Uterus (tissue), 3 donors: ENCODE measurements at regions not wholly inside any gene's neighbourhood (a gene's known extent, or its start where the extent isn't known, plus 50 kb on each side); places are given as distances from the start of the nearest gene placed in this dataset.

ENCODE experiments used
- DNase-seq, 2 donors: peaks; one replicate each; pipeline ENCODE4 v3.0.0-alpha.2; 2019 to 2020
- H3K27ac ChIP-seq, 2 donors: fragments of 200-600 bp; sonication (generic); 1 replicate in 1 of 2; 2 replicates in 1 of 2; pipeline ENCODE4 v1.5.1; 2016 to 2018
- H3K27me3 ChIP-seq, 2 donors: fragments of 200-600 bp; sonication (generic); one replicate each; pipeline ENCODE4 v1.5.1; 2018 to 2019; ENCODE audit warnings: control low read depth in 1 of 2
- H3K36me3 ChIP-seq, 2 donors: fragments of 200-600 bp; sonication (generic); one replicate each; pipeline ENCODE4 v1.5.1; 2019; ENCODE audit warnings: control low read depth in 1 of 2
- H3K4me1 ChIP-seq, 2 donors: fragments of 200-600 bp; sonication (generic); one replicate each; pipeline ENCODE4 v1.5.1; 2018 to 2019; ENCODE audit warnings: control low read depth in 1 of 2
- H3K4me3 ChIP-seq, 2 donors: fragments of 200-600 bp; sonication (generic); 1 replicate in 1 of 2; 2 replicates in 1 of 2; pipeline ENCODE4 v1.5.1; 2018 to 2019; ENCODE audit warnings: mild to moderate bottlenecking in 1 of 2
- H3K9me3 ChIP-seq, 2 donors: fragments of 200-600 bp; sonication (generic); one replicate each; pipeline ENCODE4 v1.5.1; 2019; ENCODE audit warnings: control low read depth in 1 of 2
- CTCF ChIP-seq, 4 experiments: fragments of 200-600 bp in 2 of 4; fragments of 450-650 bp in 2 of 4; sonication (generic) in 2 of 4; IDR thresholded peaks; one replicate each; pipeline ENCODE4 v1.5.1; 2016 to 2019; ENCODE audit warnings: antibody characterized with exemption in 4 of 4, mild to moderate bottlenecking in 2 of 4, moderate library complexity in 1 of 4
- POLR2A ChIP-seq, 2 donors: fragments of 450-650 bp; IDR thresholded peaks; one replicate each; pipeline ENCODE4 v1.6.1; 2016; ENCODE audit warnings: antibody characterized with exemption in 2 of 2, mild to moderate bottlenecking in 1 of 2, moderate library complexity in 1 of 2
- intact Hi-C: fragments of 100-400 bp; cut with DNase I; formaldehyde crosslinking; loops from one replicate; pipeline ENCODE4 v1.15.1; 2023; ENCODE audit warnings: low total_unique reads
- donor health status: DM: yes; HTN: yes; CAD: no.

GRCh38 chr1:58363585-58363984 lies 182.9 kb downstream of the OMA1 start:
- no peaks in the 10 kb centered on the region for H3K4me1 ChIP-seq
- no peak for TF ChIP-seq POLR2A (IDR thresholded peaks at IDR 0.05)
- no peak for TF ChIP-seq CTCF (IDR thresholded peaks at IDR 0.05)
- no peak for DNase-seq
- intact Hi-C loops, result no loop called here
- no peaks in the 10 kb centered on the region for H3K27me3 ChIP-seq
- H3K27ac ChIP-seq, result no peak overlapping the region
- no peak overlapping the region for H3K4me3 ChIP-seq
- no peaks in the 10 kb centered on the region for H3K9me3 ChIP-seq
- H3K36me3 ChIP-seq, result no peaks in the 10 kb centered on the region

- H3K27me3 ChIP-seq, result no peaks in the 10 kb centered on the region
- H3K4me3 ChIP-seq, result no peak overlapping the region
- no peaks in the 10 kb centered on the region for H3K36me3 ChIP-seq
- no peak for DNase-seq
- TF ChIP-seq CTCF (IDR thresholded peaks at IDR 0.05), result no peak
- no peak for TF ChIP-seq POLR2A (IDR thresholded peaks at IDR 0.05)
- H3K27ac ChIP-seq, result no peak overlapping the region
- H3K9me3 ChIP-seq, result no peaks in the 10 kb centered on the region
- no peaks in the 10 kb centered on the region for H3K4me1 ChIP-seq
- intact Hi-C loops, result no loop called here
Measured at GRCh38 chr1:58361134-58361533, 185.4 kb downstream of the OMA1 start.

- H3K4me1 ChIP-seq, result no peaks in the 10 kb centered on the region
- intact Hi-C loops, result no loop called here
- no peaks in the 10 kb centered on the region for H3K27me3 ChIP-seq
- no peaks in the 10 kb centered on the region for H3K36me3 ChIP-seq
- DNase-seq, result peak in 1 of 2 donors; percentile 59
- no peak overlapping the region for H3K4me3 ChIP-seq
- H3K9me3 ChIP-seq, result no peaks in the 10 kb centered on the region
- no peak for TF ChIP-seq POLR2A (IDR thresholded peaks at IDR 0.05)
- no peak for TF ChIP-seq CTCF (IDR thresholded peaks at IDR 0.05)
- peak overlapping the region; percentile 27 to 63 for H3K27ac ChIP-seq
Measured at GRCh38 chr1:58358346-58358745, 188.2 kb downstream of the OMA1 start.

- Histone ChIP-seq H3K36me3 (no peaks in the 10 kb centered on the region), H3K4me1 (no peaks in the 10 kb centered on the region), H3K27ac (no peak overlapping the region), H3K9me3 (no peaks in the 10 kb centered on the region), H3K27me3 (no peaks in the 10 kb centered on the region), H3K4me3 (no peak overlapping the region)
- DNase-seq, result no peak
- intact Hi-C loops, result no loop called here
- TF ChIP-seq CTCF (IDR thresholded peaks at IDR 0.05), result no peak
- TF ChIP-seq POLR2A (IDR thresholded peaks at IDR 0.05), result no peak
Measured at GRCh38 chr1:58356402-58356801, 190.1 kb downstream of the OMA1 start.

GRCh38 chr1:58353168-58353567 lies 193.4 kb downstream of the OMA1 start:
- Histone ChIP-seq H3K27me3 (no peaks in the 10 kb centered on the region), H3K36me3 (no peaks in the 10 kb centered on the region), H3K4me1 (no peaks in the 10 kb centered on the region), H3K9me3 (no peaks in the 10 kb centered on the region), H3K4me3 (no peak overlapping the region), H3K27ac (no peak overlapping the region)
- no peak for DNase-seq
- TF ChIP-seq POLR2A (IDR thresholded peaks at IDR 0.05) (no peak), CTCF (IDR thresholded peaks at IDR 0.05) (no peak)
- intact Hi-C loops, result no loop called here
